ENCODE measurements at regions not wholly inside any gene's neighbourhood (a gene's known extent, or its start where the extent isn't known, plus 50 kb on each side); places are given as distances from the start of the nearest gene placed in this dataset.

- H3K27me3 ChIP-seq (ENCODE audit: control insufficient read depth in 4 of 4, insufficient read depth in 4 of 4, low read length in 3 of 4): no peaks in the 10 kb centered on the region
- no peak for TF ChIP-seq HNF4G (IDR thresholded peaks at IDR 0.05)
- TF ChIP-seq CTCF (IDR thresholded peaks at IDR 0.05; ENCODE audit: low read depth, low read length, missing input control): no peak
- TF ChIP-seq EGR1 (IDR thresholded peaks at IDR 0.05; ENCODE audit: low read depth in 2 of 2): no peak
- TF ChIP-seq SP1 (IDR thresholded peaks at IDR 0.05): no peak
- TF ChIP-seq YY1 (IDR thresholded peaks at IDR 0.05): no peak
- no peak for TF ChIP-seq HNF4A (conservative IDR thresholded peaks at IDR 0.05)
- TF ChIP-seq FOXA1 (IDR thresholded peaks at IDR 0.05): no peak
- TF ChIP-seq GABPA (IDR thresholded peaks at IDR 0.05 in 1 of 2, conservative IDR thresholded peaks at IDR 0.05 in 1 of 2): no peak
- TF ChIP-seq FOXA2 (IDR thresholded peaks at IDR 0.05): no peak
- TF ChIP-seq TAF1 (conservative IDR thresholded peaks at IDR 0.05): no peak
- no peak for TF ChIP-seq NR2F2 (IDR thresholded peaks at IDR 0.05)
- TF ChIP-seq, protein P1, sequence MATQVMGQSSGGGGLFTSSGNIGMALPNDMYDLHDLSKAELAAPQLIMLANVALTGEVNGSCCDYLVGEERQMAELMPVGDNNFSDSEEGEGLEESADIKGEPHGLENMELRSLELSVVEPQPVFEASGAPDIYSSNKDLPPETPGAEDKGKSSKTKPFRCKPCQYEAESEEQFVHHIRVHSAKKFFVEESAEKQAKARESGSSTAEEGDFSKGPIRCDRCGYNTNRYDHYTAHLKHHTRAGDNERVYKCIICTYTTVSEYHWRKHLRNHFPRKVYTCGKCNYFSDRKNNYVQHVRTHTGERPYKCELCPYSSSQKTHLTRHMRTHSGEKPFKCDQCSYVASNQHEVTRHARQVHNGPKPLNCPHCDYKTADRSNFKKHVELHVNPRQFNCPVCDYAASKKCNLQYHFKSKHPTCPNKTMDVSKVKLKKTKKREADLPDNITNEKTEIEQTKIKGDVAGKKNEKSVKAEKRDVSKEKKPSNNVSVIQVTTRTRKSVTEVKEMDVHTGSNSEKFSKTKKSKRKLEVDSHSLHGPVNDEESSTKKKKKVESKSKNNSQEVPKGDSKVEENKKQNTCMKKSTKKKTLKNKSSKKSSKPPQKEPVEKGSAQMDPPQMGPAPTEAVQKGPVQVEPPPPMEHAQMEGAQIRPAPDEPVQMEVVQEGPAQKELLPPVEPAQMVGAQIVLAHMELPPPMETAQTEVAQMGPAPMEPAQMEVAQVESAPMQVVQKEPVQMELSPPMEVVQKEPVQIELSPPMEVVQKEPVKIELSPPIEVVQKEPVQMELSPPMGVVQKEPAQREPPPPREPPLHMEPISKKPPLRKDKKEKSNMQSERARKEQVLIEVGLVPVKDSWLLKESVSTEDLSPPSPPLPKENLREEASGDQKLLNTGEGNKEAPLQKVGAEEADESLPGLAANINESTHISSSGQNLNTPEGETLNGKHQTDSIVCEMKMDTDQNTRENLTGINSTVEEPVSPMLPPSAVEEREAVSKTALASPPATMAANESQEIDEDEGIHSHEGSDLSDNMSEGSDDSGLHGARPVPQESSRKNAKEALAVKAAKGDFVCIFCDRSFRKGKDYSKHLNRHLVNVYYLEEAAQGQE (IDR thresholded peaks at IDR 0.05): no peak
- TF ChIP-seq ZBTB33 (IDR thresholded peaks at IDR 0.05): no peak
- no peak for TF ChIP-seq RXRA (IDR thresholded peaks at IDR 0.05)
- no peak for DNase-seq (ENCODE audit: low spot score)
- no peak overlapping the region for H3K9ac ChIP-seq (ENCODE audit: low read depth in 1 of 2, low read length in 2 of 2)
- no peaks in the 10 kb centered on the region for H3K9me3 ChIP-seq (ENCODE audit: control insufficient read depth in 4 of 4, low read length in 3 of 4)
- no peaks in the 10 kb centered on the region for H3K36me3 ChIP-seq (ENCODE audit: control insufficient read depth in 4 of 4, insufficient read depth in 3 of 4, low read depth in 1 of 4, low read length in 3 of 4)
- no peak overlapping the region for H3K27ac ChIP-seq (ENCODE audit: low read depth in 1 of 2, low read length in 2 of 2)
- no peak overlapping the region for H3K4me3 ChIP-seq (ENCODE audit: low read depth in 1 of 3, low read length in 3 of 3)
- no peaks in the 10 kb centered on the region for H3K4me1 ChIP-seq (ENCODE audit: control insufficient read depth in 4 of 4, insufficient read depth in 4 of 4, low read length in 3 of 4)
- WGBS: 80% methylated on average over 2 of the region's 2 CpGs
Observed at GRCh38 chr3:135538123-135538522, 427.4 kb upstream of the PPP2R3A start.

- Histone ChIP-seq H3K9ac (ENCODE audit: low read depth in 1 of 2, low read length in 2 of 2) (no peak overlapping the region), H3K9me3 (ENCODE audit: control insufficient read depth in 4 of 4, low read length in 3 of 4) (no peaks in the 10 kb centered on the region), H3K4me1 (ENCODE audit: control insufficient read depth in 4 of 4, insufficient read depth in 4 of 4, low read length in 3 of 4) (no peaks in the 10 kb centered on the region), H3K4me3 (ENCODE audit: low read depth in 1 of 3, low read length in 3 of 3) (no peak overlapping the region), H3K27me3 (ENCODE audit: control insufficient read depth in 4 of 4, insufficient read depth in 4 of 4, low read length in 3 of 4) (no peaks in the 10 kb centered on the region), H3K36me3 (ENCODE audit: control insufficient read depth in 4 of 4, insufficient read depth in 3 of 4, low read depth in 1 of 4, low read length in 3 of 4) (no peaks in the 10 kb centered on the region), H3K27ac (ENCODE audit: low read depth in 1 of 2, low read length in 2 of 2) (no peak overlapping the region)
- TF ChIP-seq SP1 (IDR thresholded peaks at IDR 0.05): no peak
- TF ChIP-seq, protein P2, sequence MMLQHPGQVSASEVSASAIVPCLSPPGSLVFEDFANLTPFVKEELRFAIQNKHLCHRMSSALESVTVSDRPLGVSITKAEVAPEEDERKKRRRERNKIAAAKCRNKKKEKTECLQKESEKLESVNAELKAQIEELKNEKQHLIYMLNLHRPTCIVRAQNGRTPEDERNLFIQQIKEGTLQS (IDR thresholded peaks at IDR 0.05): no peak
- TF ChIP-seq HNF4G (IDR thresholded peaks at IDR 0.05): no peak
- no peak for TF ChIP-seq RAD21 (IDR thresholded peaks at IDR 0.05)
- no peak for TF ChIP-seq FOXA1 (IDR thresholded peaks at IDR 0.05)
- TF ChIP-seq MAX (IDR thresholded peaks at IDR 0.05): no peak
- TF ChIP-seq HNF4A (conservative IDR thresholded peaks at IDR 0.05): no peak
- WGBS: 47% methylated on average over 4 of the region's 4 CpGs
- DNase-seq (ENCODE audit: low spot score): no peak
Observed at GRCh38 chr3:135539351-135539750, 426.2 kb upstream of the PPP2R3A start.

All from liver (tissue), 8 donors.